Activated T-cell treated with anti-CD3 and anti-CD28 coated beads, Interleukin-2, amount 50 U/mL, for 48 hours (primary cell): ENCODE measurements at regions not wholly inside any gene's neighbourhood (a gene's known extent, or its start where the extent isn't known, plus 50 kb on each side); places are given as distances from the start of the nearest gene placed in this dataset.

Source experiments
- DNase-seq, 2 experiments: peaks; one replicate each; pipeline ENCODE4 v3.0.0-alpha.2; 2020

GRCh38 chr1:5590717-5591116 lies 401.5 kb downstream of the NPHP4 start:
- DNase-seq = no peak

- DNase-seq = no peak
Observed at GRCh38 chr1:5586629-5587028, 405.6 kb downstream of the NPHP4 start.

- no peak for DNase-seq
Observed at GRCh38 chr1:5585256-5585655, 407.0 kb downstream of the NPHP4 start.

- no peak for DNase-seq
Observed at GRCh38 chr1:5580926-5581325, 411.3 kb downstream of the NPHP4 start.

GRCh38 chr1:5579966-5580365 lies 412.3 kb downstream of the NPHP4 start:
- DNase-seq = no peak

- DNase-seq = no peak
Observed at GRCh38 chr1:5578690-5579089, 413.5 kb downstream of the NPHP4 start.

- DNase-seq = no peak
Observed at GRCh38 chr1:5577255-5578040, 414.8 kb downstream of the NPHP4 start.

GRCh38 chr1:5576673-5577065 lies 415.6 kb downstream of the NPHP4 start:
- no peak for DNase-seq

- DNase-seq = no peak
Observed at GRCh38 chr1:5576011-5576672, 416.1 kb downstream of the NPHP4 start.

- no peak for DNase-seq
Observed at GRCh38 chr1:5575396-5575940, 416.8 kb downstream of the NPHP4 start.

GRCh38 chr1:5574641-5575040 lies 417.6 kb downstream of the NPHP4 start:
- no peak for DNase-seq

- DNase-seq = no peak
Observed at GRCh38 chr1:5572794-5573193, 419.4 kb downstream of the NPHP4 start.

GRCh38 chr1:5571861-5572401 lies 420.3 kb downstream of the NPHP4 start:
- DNase-seq = no peak

- no peak for DNase-seq
Observed at GRCh38 chr1:5571438-5571837, 420.8 kb downstream of the NPHP4 start.

- DNase-seq = no peak
Observed at GRCh38 chr1:5570931-5571330, 421.3 kb downstream of the NPHP4 start.

GRCh38 chr1:5568321-5568720 lies 423.9 kb downstream of the NPHP4 start:
- no peak for DNase-seq

- DNase-seq = no peak
Observed at GRCh38 chr1:5567839-5568238, 424.4 kb downstream of the NPHP4 start.

GRCh38 chr1:5566924-5567323 lies 425.3 kb downstream of the NPHP4 start:
- no peak for DNase-seq

- no peak for DNase-seq
Observed at GRCh38 chr1:5565281-5566125, 426.7 kb downstream of the NPHP4 start.

- no peak for DNase-seq
Observed at GRCh38 chr1:5564578-5565257, 427.5 kb downstream of the NPHP4 start.

GRCh38 chr1:5563861-5564577 lies 428.2 kb downstream of the NPHP4 start:
- DNase-seq = no peak

- DNase-seq = no peak
Observed at GRCh38 chr1:5562769-5563168, 429.5 kb downstream of the NPHP4 start.
